ENCODE measurements at regions not wholly inside any gene's neighbourhood (a gene's known extent, or its start where the extent isn't known, plus 50 kb on each side); places are given as distances from the start of the nearest gene placed in this dataset.

GRCh38 chr15:69880571-69881301 lies 217.0 kb downstream of the TLE3 start:
- Histone ChIP-seq H3K36me3 (ENCODE audit: insufficient read depth, low read length) (no peaks in the 10 kb centered on the region), H3K9me3 (ENCODE audit: insufficient read depth, low read depth, low read length) (no peaks in the 10 kb centered on the region), H3K27me3 (ENCODE audit: insufficient read depth, low read length) (no peaks in the 10 kb centered on the region), H3K9ac (ENCODE audit: low read depth, low read length) (no peak overlapping the region), H3K4me3 (ENCODE audit: low read length) (no peak overlapping the region), H3K4me1 (ENCODE audit: insufficient read depth, low read length) (peaks cover 6% of the 10 kb centered on the region; the same call in 1 of the 2 replicates), H3K27ac (ENCODE audit: low read depth, low read length) (no peak overlapping the region)
- 94% methylated on average over 6 of the region's 6 CpGs for WGBS

GRCh38 chr15:69881302-69881670 lies 216.4 kb downstream of the TLE3 start:
- H3K36me3 ChIP-seq (ENCODE audit: insufficient read depth, low read length) = no peaks in the 10 kb centered on the region
- 91% methylated on average over 4 of the region's 4 CpGs for WGBS
- no peak overlapping the region for H3K9ac ChIP-seq (ENCODE audit: low read depth, low read length)
- no peaks in the 10 kb centered on the region for H3K9me3 ChIP-seq (ENCODE audit: insufficient read depth, low read depth, low read length)
- no peak overlapping the region for H3K27ac ChIP-seq (ENCODE audit: low read depth, low read length)
- H3K4me1 ChIP-seq (ENCODE audit: insufficient read depth, low read length) = peaks cover 6% of the 10 kb centered on the region; the same call in 1 of the 2 replicates
- H3K27me3 ChIP-seq (ENCODE audit: insufficient read depth, low read length) = 0 out of 2 replicates have a peak, but pooled peaks cover 2% of the 10 kb centered on the region
- H3K4me3 ChIP-seq (ENCODE audit: low read length) = no peak overlapping the region

GRCh38 chr15:69881766-69882165 lies 216.0 kb downstream of the TLE3 start:
- Histone ChIP-seq H3K9ac (ENCODE audit: low read depth, low read length) (no peak overlapping the region), H3K4me1 (ENCODE audit: insufficient read depth, low read length) (peaks cover 6% of the 10 kb centered on the region; the same call in 1 of the 2 replicates), H3K27ac (ENCODE audit: low read depth, low read length) (no peak overlapping the region), H3K27me3 (ENCODE audit: insufficient read depth, low read length) (0 out of 2 replicates have a peak, but pooled peaks cover 5% of the 10 kb centered on the region), H3K36me3 (ENCODE audit: insufficient read depth, low read length) (no peaks in the 10 kb centered on the region), H3K9me3 (ENCODE audit: insufficient read depth, low read depth, low read length) (no peaks in the 10 kb centered on the region), H3K4me3 (ENCODE audit: low read length) (no peak overlapping the region)
- 94% methylated on average over 10 of the region's 10 CpGs for WGBS

- no peak overlapping the region for H3K4me3 ChIP-seq (ENCODE audit: low read length)
- WGBS = 94% methylated on average over 1 of the region's 2 CpGs
Measured at GRCh38 chr15:69883306-69883705, 214.4 kb downstream of the TLE3 start.

DNA sequence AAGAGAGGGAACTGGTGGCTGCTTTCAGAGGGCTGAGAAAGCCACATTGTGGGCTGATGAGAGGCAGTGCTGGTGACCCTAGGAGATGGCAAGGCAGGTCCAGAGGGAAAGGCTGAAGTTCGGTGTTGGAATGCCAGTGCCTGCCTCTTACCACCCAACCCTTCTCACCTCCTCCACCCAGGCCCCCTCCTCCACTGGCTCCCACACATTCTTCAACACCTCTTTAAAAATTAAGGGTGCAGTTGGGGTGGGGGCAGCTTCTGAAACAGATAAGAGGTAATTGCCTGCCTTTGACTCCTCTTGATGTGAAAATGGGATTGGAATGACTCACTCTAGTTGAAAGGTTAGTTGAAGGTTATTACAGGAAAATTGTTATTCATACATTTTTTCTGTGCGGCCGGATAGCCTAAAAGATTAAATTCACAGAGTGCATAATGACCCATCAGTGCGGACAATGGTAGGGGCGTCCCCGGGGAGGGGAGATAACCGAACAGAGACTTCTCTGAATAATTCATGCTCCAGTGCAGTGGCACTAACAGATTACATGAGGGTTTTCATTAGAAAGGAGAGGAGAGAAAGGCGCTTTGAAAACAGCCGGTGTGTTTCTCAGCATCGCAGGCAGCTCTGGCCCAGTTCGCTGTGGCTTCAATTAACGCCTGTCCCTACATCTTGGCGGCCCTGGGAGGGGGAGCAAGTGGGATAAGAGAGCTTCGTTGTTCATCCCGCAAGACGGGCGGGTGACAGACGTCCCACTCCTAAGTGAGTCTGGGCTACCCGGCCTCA lies 212.4 kb downstream of the TLE3 start:
- Histone ChIP-seq H3K9ac (ENCODE audit: low read depth, low read length) (no peak overlapping the region), H3K9me3 (ENCODE audit: insufficient read depth, low read depth, low read length) (0 out of 2 replicates have a peak, but pooled peaks cover 4% of the 10 kb centered on the region), H3K36me3 (ENCODE audit: insufficient read depth, low read length) (no peaks in the 10 kb centered on the region), H3K27me3 (ENCODE audit: insufficient read depth, low read length) (0 out of 2 replicates have a peak, but pooled peaks cover 5% of the 10 kb centered on the region), H3K4me3 (ENCODE audit: low read length) (no peak overlapping the region), H3K27ac (ENCODE audit: low read depth, low read length) (no peak overlapping the region), H3K4me1 (ENCODE audit: insufficient read depth, low read length) (peaks cover 6% of the 10 kb centered on the region; the same call in 1 of the 2 replicates)
- 23% methylated on average over 19 of the region's 19 CpGs for WGBS

More at GRCh38 chr15:69883306-69883705, 214.4 kb downstream of the TLE3 start:
- Histone ChIP-seq H3K27me3 (ENCODE audit: insufficient read depth, low read length) (0 out of 2 replicates have a peak, but pooled peaks cover 5% of the 10 kb centered on the region), H3K27ac (ENCODE audit: low read depth, low read length) (no peak overlapping the region), H3K9me3 (ENCODE audit: insufficient read depth, low read depth, low read length) (no peaks in the 10 kb centered on the region), H3K9ac (ENCODE audit: low read depth, low read length) (no peak overlapping the region), H3K36me3 (ENCODE audit: insufficient read depth, low read length) (no peaks in the 10 kb centered on the region), H3K4me1 (ENCODE audit: insufficient read depth, low read length) (peaks cover 6% of the 10 kb centered on the region; the same call in 1 of the 2 replicates)

DNA sequence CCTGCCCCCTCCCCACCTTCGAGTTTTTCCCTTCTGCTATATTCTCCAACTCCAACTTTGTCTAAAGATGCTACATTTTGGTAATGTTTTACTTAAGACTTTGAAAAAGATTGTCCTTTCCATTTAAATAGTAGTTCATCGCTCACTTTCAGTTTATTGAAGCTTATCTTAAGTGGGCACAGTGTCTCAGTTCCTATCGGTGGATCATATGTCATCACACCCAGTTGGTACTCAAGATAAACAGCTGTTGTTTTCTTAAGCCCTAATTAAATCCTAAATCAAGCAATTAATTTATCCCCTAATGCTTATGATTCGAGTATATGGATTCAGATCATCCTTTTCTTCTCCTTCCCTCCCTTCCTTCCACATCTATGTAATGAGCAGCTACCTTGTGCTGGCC lies 210.7 kb downstream of the TLE3 start:
- no peak overlapping the region for H3K9ac ChIP-seq (ENCODE audit: low read depth, low read length)
- 93% methylated on average over 4 of the region's 4 CpGs for WGBS

GRCh38 chr15:69887553-69887952 lies 210.2 kb downstream of the TLE3 start:
- H3K4me1 ChIP-seq (ENCODE audit: insufficient read depth, low read length) = peaks cover 6% of the 10 kb centered on the region; the same call in 1 of the 2 replicates
- WGBS = 100% methylated on average over 1 of the region's 1 CpG
- H3K36me3 ChIP-seq (ENCODE audit: insufficient read depth, low read length) = no peaks in the 10 kb centered on the region
- no peak overlapping the region for H3K4me3 ChIP-seq (ENCODE audit: low read length)
- H3K27me3 ChIP-seq (ENCODE audit: insufficient read depth, low read length) = 0 out of 2 replicates have a peak, but pooled peaks cover 5% of the 10 kb centered on the region
- H3K27ac ChIP-seq (ENCODE audit: low read depth, low read length) = no peak overlapping the region
- no peak overlapping the region for H3K9ac ChIP-seq (ENCODE audit: low read depth, low read length)
- H3K9me3 ChIP-seq (ENCODE audit: insufficient read depth, low read depth, low read length) = 0 out of 2 replicates have a peak, but pooled peaks cover 4% of the 10 kb centered on the region

More for the DNA sequence above, 210.7 kb downstream of the TLE3 start:
- Histone ChIP-seq H3K4me1 (ENCODE audit: insufficient read depth, low read length) (peaks cover 6% of the 10 kb centered on the region; the same call in 1 of the 2 replicates), H3K27ac (ENCODE audit: low read depth, low read length) (no peak overlapping the region), H3K36me3 (ENCODE audit: insufficient read depth, low read length) (no peaks in the 10 kb centered on the region), H3K27me3 (ENCODE audit: insufficient read depth, low read length) (0 out of 2 replicates have a peak, but pooled peaks cover 5% of the 10 kb centered on the region), H3K4me3 (ENCODE audit: low read length) (no peak overlapping the region), H3K9me3 (ENCODE audit: insufficient read depth, low read depth, low read length) (0 out of 2 replicates have a peak, but pooled peaks cover 4% of the 10 kb centered on the region)

GRCh38 chr15:69888406-69888805 lies 209.3 kb downstream of the TLE3 start:
- Histone ChIP-seq H3K27me3 (ENCODE audit: insufficient read depth, low read length) (0 out of 2 replicates have a peak, but pooled peaks cover 5% of the 10 kb centered on the region), H3K9me3 (ENCODE audit: insufficient read depth, low read depth, low read length) (0 out of 2 replicates have a peak, but pooled peaks cover 4% of the 10 kb centered on the region), H3K4me1 (ENCODE audit: insufficient read depth, low read length) (peaks cover 6% of the 10 kb centered on the region; the same call in 1 of the 2 replicates), H3K4me3 (ENCODE audit: low read length) (no peak overlapping the region), H3K36me3 (ENCODE audit: insufficient read depth, low read length) (no peaks in the 10 kb centered on the region), H3K9ac (ENCODE audit: low read depth, low read length) (no peak overlapping the region), H3K27ac (ENCODE audit: low read depth, low read length) (no peak overlapping the region)
- WGBS = 71% methylated on average over 2 of the region's 2 CpGs

GRCh38 chr15:69891070-69891536 lies 206.6 kb downstream of the TLE3 start:
- Histone ChIP-seq H3K4me1 (ENCODE audit: insufficient read depth, low read length) (no peaks in the 10 kb centered on the region), H3K36me3 (ENCODE audit: insufficient read depth, low read length) (no peaks in the 10 kb centered on the region), H3K9me3 (ENCODE audit: insufficient read depth, low read depth, low read length) (0 out of 2 replicates have a peak, but pooled peaks cover 4% of the 10 kb centered on the region), H3K27ac (ENCODE audit: low read depth, low read length) (no peak overlapping the region), H3K4me3 (ENCODE audit: low read length) (no peak overlapping the region), H3K27me3 (ENCODE audit: insufficient read depth, low read length) (0 out of 2 replicates have a peak, but pooled peaks cover 4% of the 10 kb centered on the region), H3K9ac (ENCODE audit: low read depth, low read length) (no peak overlapping the region)
- 76% methylated on average over 5 of the region's 5 CpGs for WGBS

- no peaks in the 10 kb centered on the region for H3K36me3 ChIP-seq (ENCODE audit: insufficient read depth, low read length)
- 0 out of 2 replicates have a peak, but pooled peaks cover 4% of the 10 kb centered on the region for H3K9me3 ChIP-seq (ENCODE audit: insufficient read depth, low read depth, low read length)
- no peak overlapping the region for H3K4me3 ChIP-seq (ENCODE audit: low read length)
- WGBS = 90% methylated on average over 6 of the region's 7 CpGs
- no peaks in the 10 kb centered on the region for H3K4me1 ChIP-seq (ENCODE audit: insufficient read depth, low read length)
- H3K9ac ChIP-seq (ENCODE audit: low read depth, low read length) = no peak overlapping the region
- H3K27me3 ChIP-seq (ENCODE audit: insufficient read depth, low read length) = no peaks in the 10 kb centered on the region
- H3K27ac ChIP-seq (ENCODE audit: low read depth, low read length) = no peak overlapping the region
Measured at GRCh38 chr15:69891606-69892005, 206.1 kb downstream of the TLE3 start.
